ENCODE measurements at regions not wholly inside any gene's neighbourhood (a gene's known extent, or its start where the extent isn't known, plus 50 kb on each side); places are given as distances from the start of the nearest gene placed in this dataset.
"Not testable (repeated sequence)": the region's sequence is repeated elsewhere in the genome, so short reads cannot be mapped to it uniquely, and the experiment has no call there.

- not testable (repeated sequence) for TF ChIP-seq CTCF, POLR2A, EP300 (IDR thresholded peaks at IDR 0.05)
Measured at GRCh38 chr4:174400603-174401302, 117.0 kb downstream of the CEP44 start.

All from tibial nerve (tissue), 4 donors.